ENCODE measurements at regions not wholly inside any gene's neighbourhood (a gene's known extent, or its start where the extent isn't known, plus 50 kb on each side); places are given as distances from the start of the nearest gene placed in this dataset.

DNA sequence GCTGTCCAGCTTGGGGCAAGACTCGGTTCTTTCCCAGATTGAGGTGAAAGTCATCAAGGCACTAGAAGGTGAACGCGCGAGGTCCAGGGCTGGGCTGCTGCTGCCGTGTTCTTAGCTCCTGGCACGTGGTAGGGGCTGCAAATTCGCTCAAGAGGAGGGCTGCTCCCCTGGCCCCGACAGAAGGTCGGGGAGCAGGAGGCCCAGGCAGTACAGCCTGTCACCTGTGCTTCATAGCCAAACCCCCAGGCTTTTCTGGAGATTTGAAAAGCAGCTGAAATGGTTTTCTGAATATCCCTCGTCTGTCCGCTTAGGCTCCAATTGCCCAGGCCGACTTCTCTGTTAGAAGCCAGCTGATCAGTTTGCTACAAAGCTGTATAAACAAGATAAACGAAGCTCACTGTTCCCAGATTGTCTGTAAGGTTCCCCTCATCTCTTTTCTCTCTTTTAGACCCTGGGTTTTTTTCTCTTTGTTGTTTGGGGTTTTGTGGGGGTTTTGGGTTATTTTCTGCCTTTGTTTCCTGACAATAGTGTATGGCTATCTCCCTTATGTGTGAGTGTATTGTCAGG lies 60.0 kb upstream of the STX18 start:
- intact Hi-C loops (cut with micrococcal nuclease) = no loop called here
- H3K79me2 ChIP-seq (ENCODE audit: insufficient read depth, low read length) = no peaks in the 10 kb centered on the region
- H2AFZ ChIP-seq (ENCODE audit: low read depth, low read length, poor library complexity, severe bottlenecking) = no peak overlapping the region
- no peaks in the 10 kb centered on the region for H3K36me3 ChIP-seq (ENCODE audit: control insufficient read depth in 1 of 2, insufficient read depth in 2 of 2, low read length in 2 of 2)
- no peak overlapping the region for H3K27ac ChIP-seq (ENCODE audit: low read depth, low read length)
- H3K9ac ChIP-seq (ENCODE audit: low read length) = no peak overlapping the region
- peaks cover 4 to 8% of the 10 kb centered on the region in 2 experiments; a peak in 3 of 4 replicates for H3K4me1 ChIP-seq (ENCODE audit: control insufficient read depth in 1 of 2, insufficient read depth in 2 of 2, low read length in 2 of 2)
- no peaks in the 10 kb centered on the region for H3K27me3 ChIP-seq (ENCODE audit: insufficient read depth, low read length)
- BruUV-seq (replicated peaks) = no TSS peak
- no peak for DNase-seq (ENCODE audit: low read depth, low spot score)
- H3K4me2 ChIP-seq (ENCODE audit: low read length) = no peak overlapping the region
- ATAC-seq = no peak
- H4K20me1 ChIP-seq (ENCODE audit: insufficient read depth) = no peaks in the 10 kb centered on the region
- no peaks in the 10 kb centered on the region for H3K9me2 ChIP-seq (ENCODE audit: insufficient read depth)
- no peak overlapping the region for H3K4me3 ChIP-seq (replicated peaks in 1 of 2; ENCODE audit: low read depth in 1 of 2, low read length in 2 of 2)
- POLR2A ChIA-PET = no interaction called here
- CTCF ChIA-PET = no interaction called here
- TF ChIP-seq, protein P1, sequence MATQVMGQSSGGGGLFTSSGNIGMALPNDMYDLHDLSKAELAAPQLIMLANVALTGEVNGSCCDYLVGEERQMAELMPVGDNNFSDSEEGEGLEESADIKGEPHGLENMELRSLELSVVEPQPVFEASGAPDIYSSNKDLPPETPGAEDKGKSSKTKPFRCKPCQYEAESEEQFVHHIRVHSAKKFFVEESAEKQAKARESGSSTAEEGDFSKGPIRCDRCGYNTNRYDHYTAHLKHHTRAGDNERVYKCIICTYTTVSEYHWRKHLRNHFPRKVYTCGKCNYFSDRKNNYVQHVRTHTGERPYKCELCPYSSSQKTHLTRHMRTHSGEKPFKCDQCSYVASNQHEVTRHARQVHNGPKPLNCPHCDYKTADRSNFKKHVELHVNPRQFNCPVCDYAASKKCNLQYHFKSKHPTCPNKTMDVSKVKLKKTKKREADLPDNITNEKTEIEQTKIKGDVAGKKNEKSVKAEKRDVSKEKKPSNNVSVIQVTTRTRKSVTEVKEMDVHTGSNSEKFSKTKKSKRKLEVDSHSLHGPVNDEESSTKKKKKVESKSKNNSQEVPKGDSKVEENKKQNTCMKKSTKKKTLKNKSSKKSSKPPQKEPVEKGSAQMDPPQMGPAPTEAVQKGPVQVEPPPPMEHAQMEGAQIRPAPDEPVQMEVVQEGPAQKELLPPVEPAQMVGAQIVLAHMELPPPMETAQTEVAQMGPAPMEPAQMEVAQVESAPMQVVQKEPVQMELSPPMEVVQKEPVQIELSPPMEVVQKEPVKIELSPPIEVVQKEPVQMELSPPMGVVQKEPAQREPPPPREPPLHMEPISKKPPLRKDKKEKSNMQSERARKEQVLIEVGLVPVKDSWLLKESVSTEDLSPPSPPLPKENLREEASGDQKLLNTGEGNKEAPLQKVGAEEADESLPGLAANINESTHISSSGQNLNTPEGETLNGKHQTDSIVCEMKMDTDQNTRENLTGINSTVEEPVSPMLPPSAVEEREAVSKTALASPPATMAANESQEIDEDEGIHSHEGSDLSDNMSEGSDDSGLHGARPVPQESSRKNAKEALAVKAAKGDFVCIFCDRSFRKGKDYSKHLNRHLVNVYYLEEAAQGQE (IDR thresholded peaks at IDR 0.05; ENCODE audit: low read depth) = no peak
- TF ChIP-seq SRF (IDR thresholded peaks at IDR 0.05; ENCODE audit: low read depth) (no peak), ZNF274 (IDR thresholded peaks at IDR 0.05; ENCODE audit: low read depth, low read length) (no peak)
- RAD21 ChIA-PET (ENCODE audit: low non-redundant PET in 1 of 2, low total read pairs in 2 of 2, uncharacterized antibody in 2 of 2, unreplicated experiment in 2 of 2) = no interaction called here
- no peaks in the 10 kb centered on the region for H3K9me3 ChIP-seq (ENCODE audit: control insufficient read depth in 1 of 2, insufficient read depth in 1 of 2, low read depth in 1 of 2, low read length in 2 of 2)

DNA sequence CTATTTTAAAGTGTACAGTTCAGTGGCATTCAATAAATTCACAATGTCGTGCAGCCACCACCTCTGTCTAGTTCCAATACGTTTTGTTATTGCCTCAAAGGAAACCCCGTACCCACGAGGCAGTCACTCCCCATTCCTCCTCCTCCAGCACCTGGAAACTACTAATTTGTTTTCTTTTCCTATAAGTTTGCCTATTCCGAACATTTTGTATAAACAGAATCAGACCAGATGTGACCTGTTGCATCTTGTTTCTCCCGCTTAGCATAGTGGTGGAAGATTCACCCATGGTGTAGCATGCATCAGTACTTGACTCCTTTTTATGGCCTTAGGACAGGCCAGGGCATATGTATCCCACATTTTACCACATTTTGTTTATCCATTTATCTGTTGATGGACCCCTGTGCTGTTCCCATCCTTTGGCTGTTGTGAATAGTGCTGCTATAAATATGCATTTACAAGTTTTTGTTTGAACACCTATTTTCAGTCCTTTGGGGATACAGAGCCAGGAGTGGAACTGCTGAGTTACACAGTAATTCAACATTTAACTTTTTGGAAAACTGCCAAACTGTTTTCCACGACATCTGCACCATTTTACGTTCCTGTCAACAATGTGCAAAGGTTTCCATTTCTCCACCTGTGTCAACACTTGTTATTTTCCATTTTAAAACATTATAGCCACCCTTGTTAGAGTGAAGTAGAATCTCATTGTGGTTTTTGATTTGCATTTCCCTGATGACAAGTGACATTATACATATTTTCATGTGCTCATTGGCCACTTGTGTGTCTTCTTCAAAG lies 57.8 kb upstream of the STX18 start:
- ChIA-PET CTCF (no interaction called here), RAD21 (ENCODE audit: low non-redundant PET in 1 of 2, low total read pairs in 2 of 2, uncharacterized antibody in 2 of 2, unreplicated experiment in 2 of 2) (no interaction called here), POLR2A (no interaction called here)
- intact Hi-C loops (cut with micrococcal nuclease) = no loop called here
- Histone ChIP-seq H3K9ac (ENCODE audit: low read length) (no peak overlapping the region), H3K4me2 (ENCODE audit: low read length) (no peak overlapping the region), H2AFZ (ENCODE audit: low read depth, low read length, poor library complexity, severe bottlenecking) (no peak overlapping the region), H4K20me1 (ENCODE audit: insufficient read depth) (no peaks in the 10 kb centered on the region), H3K4me3 (replicated peaks in 1 of 2; ENCODE audit: low read depth in 1 of 2, low read length in 2 of 2) (no peak overlapping the region), H3K36me3 (ENCODE audit: control insufficient read depth in 1 of 2, insufficient read depth in 2 of 2, low read length in 2 of 2) (no peaks in the 10 kb centered on the region), H3K9me2 (ENCODE audit: insufficient read depth) (no peaks in the 10 kb centered on the region), H3K79me2 (ENCODE audit: insufficient read depth, low read length) (no peaks in the 10 kb centered on the region), H3K4me1 (ENCODE audit: control insufficient read depth in 1 of 2, insufficient read depth in 2 of 2, low read length in 2 of 2) (no peaks in the 10 kb centered on the region), H3K27me3 (ENCODE audit: insufficient read depth, low read length) (no peaks in the 10 kb centered on the region), H3K9me3 (ENCODE audit: control insufficient read depth in 1 of 2, insufficient read depth in 1 of 2, low read depth in 1 of 2, low read length in 2 of 2) (peaks cover 0 to 12% of the 10 kb centered on the region in 2 experiments; a peak in 2 of 4 replicates), H3K27ac (ENCODE audit: low read depth, low read length) (no peak overlapping the region)
- DNase-seq (ENCODE audit: low read depth, low spot score) (no peak), ATAC-seq (no peak)
- TF ChIP-seq, protein P1 (IDR thresholded peaks at IDR 0.05; ENCODE audit: low read depth) = no peak
- TF ChIP-seq EGR1 (IDR thresholded peaks at IDR 0.05; ENCODE audit: low read depth) (no peak), SP1 (IDR thresholded peaks at IDR 0.05; ENCODE audit: low read depth) (no peak), SRF (IDR thresholded peaks at IDR 0.05; ENCODE audit: low read depth) (no peak), TCF7L2 (IDR thresholded peaks at IDR 0.05; ENCODE audit: borderline replicate concordance, extremely low read depth, insufficient read depth, insufficient read length) (no peak), ZFX (IDR thresholded peaks at IDR 0.05) (no peak), POLR2A (IDR thresholded peaks at IDR 0.05; ENCODE audit: borderline replicate concordance, extremely low read depth, insufficient read depth, insufficient read length) (no peak), CEBPB (IDR thresholded peaks at IDR 0.05; ENCODE audit: low read depth) (no peak), JUND (IDR thresholded peaks at IDR 0.05) (no peak)
- TF ChIP-seq, protein P2, sequence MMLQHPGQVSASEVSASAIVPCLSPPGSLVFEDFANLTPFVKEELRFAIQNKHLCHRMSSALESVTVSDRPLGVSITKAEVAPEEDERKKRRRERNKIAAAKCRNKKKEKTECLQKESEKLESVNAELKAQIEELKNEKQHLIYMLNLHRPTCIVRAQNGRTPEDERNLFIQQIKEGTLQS (IDR thresholded peaks at IDR 0.05) = no peak
- TF ChIP-seq, protein P3, sequence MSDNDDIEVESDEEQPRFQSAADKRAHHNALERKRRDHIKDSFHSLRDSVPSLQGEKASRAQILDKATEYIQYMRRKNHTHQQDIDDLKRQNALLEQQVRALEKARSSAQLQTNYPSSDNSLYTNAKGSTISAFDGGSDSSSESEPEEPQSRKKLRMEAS (IDR thresholded peaks at IDR 0.05) = no peak
- no TSS peak for BruUV-seq (replicated peaks)
